BJ (cell line): ENCODE measurements at regions not wholly inside any gene's neighbourhood (a gene's known extent, or its start where the extent isn't known, plus 50 kb on each side); places are given as distances from the start of the nearest gene placed in this dataset.
"Not testable (repeated sequence)": the region's sequence is repeated elsewhere in the genome, so short reads cannot be mapped to it uniquely, and the experiment has no call there.

Source experiments
- CTCF ChIA-PET: fragments of 350-600 bp; formaldehyde crosslinking; extraction: SDS; loops from one replicate; lab custom pipeline; 2021; ENCODE audit warnings: antibody characterized with exemption, inconsistent platforms; lab: Yijun Ruan, JAX
- POLR2A ChIA-PET: fragments of 300-600 bp; sonication (Branson Sonifier 250); formaldehyde crosslinking; extraction: SDS; loops from one replicate; lab custom pipeline; 2021; ENCODE audit warnings: antibody characterized with exemption; lab: Charles Lee
- DNase-seq: peaks from one replicate; pipeline ENCODE4 v3.0.0-alpha.2; 2011; ENCODE audit warnings: low read depth
- H3K27me3 ChIP-seq: 2 replicates; pipeline ENCODE4 v1.6.0; 2011; ENCODE audit warnings: low read length; ENCODE audit not compliant: control insufficient read depth, insufficient read depth
- H3K36me3 ChIP-seq: 2 replicates; pipeline ENCODE4 v1.5.1; 2011; ENCODE audit warnings: low read length; ENCODE audit not compliant: control insufficient read depth, insufficient read depth
- H3K4me3 ChIP-seq: 2 replicates; pipeline ENCODE4 v1.5.1; 2011; ENCODE audit warnings: low read depth, mild to moderate bottlenecking, control low read depth, low read length
- CTCF ChIP-seq: IDR thresholded peaks from 2 replicates; pipeline ENCODE4 v1.5.1; 2011; ENCODE audit warnings: low read depth, mild to moderate bottlenecking, control low read depth, inconsistent platforms, low read length, moderate library complexity; ENCODE audit not compliant: insufficient read depth

DNA sequence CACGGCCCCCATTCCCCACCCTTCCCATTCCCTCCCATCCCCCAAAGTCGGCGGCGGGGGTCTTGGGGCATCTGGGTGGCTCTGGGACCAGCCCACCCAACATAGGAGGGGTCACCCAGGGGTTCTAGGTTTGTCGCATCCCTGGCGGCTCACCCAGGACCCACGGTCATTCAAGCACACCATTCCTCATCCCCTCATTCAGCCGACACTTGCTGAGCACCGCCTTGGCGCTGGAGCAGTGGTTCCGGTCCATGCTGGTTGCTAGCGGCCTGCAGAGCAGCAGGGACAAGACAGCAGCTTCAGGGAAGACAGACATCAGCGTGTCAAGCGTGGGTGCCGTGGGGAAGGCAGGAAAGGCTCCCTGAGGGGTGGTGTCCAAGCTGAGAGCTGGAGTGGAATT, 50.5 kb upstream of the OTOS start:
- no peak for DNase-seq
- TF ChIP-seq CTCF, result no peak
- Histone ChIP-seq H3K4me3 (no peak overlapping the region), H3K27me3 (peaks cover 12% of the 10 kb centered on the region), H3K36me3 (no peaks in the 10 kb centered on the region)
- ChIA-PET POLR2A (no interaction called here), CTCF (no interaction called here)

DNA sequence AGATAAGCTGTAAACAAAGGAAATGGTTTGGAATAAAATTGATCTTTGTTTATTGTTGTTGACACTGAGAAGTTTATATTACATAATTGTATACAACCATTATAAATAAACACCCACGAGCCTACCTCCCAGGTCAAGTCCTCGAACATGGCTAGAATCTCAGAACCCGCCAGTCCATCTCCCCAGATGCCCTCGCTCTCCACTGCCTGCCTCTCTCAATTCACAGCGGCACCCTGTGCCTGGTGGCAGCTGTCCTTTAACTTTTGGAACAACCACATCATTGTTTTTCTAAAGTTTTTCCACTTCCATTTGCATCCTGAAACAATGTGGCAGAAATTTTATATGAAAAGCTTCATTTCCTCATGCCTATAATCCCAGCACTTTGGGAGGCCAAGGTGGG, 52.2 kb upstream of the OTOS start:
- H3K4me3 ChIP-seq, result no peak overlapping the region

GRCh38 chr2:240194341-240194762, 53.9 kb upstream of the OTOS start:
- H3K36me3 ChIP-seq, CTCF ChIA-PET, H3K4me3 ChIP-seq, DNase-seq, H3K27me3 ChIP-seq: not testable (repeated sequence)
- 0 out of 2 replicates have a peak, but pooled peaks have one; percentile 9 for TF ChIP-seq CTCF
- POLR2A ChIA-PET, result interaction anchor here (0.9 kb wide), 1 partner anchor 20 kb away, joined by 3 read pairs; no protein-coding TSS in a partner anchor

More for the DNA sequence above, 52.2 kb upstream of the OTOS start:
- DNase-seq, result no peak
- ChIA-PET CTCF (interaction anchor here (0.9 kb wide), 1 partner anchor 40 kb away, joined by 3 read pairs; no protein-coding TSS in a partner anchor), POLR2A (no interaction called here)
- H3K36me3 ChIP-seq, result no peaks in the 10 kb centered on the region
- H3K27me3 ChIP-seq, result peaks cover 9% of the 10 kb centered on the region
- no peak for TF ChIP-seq CTCF

DNA sequence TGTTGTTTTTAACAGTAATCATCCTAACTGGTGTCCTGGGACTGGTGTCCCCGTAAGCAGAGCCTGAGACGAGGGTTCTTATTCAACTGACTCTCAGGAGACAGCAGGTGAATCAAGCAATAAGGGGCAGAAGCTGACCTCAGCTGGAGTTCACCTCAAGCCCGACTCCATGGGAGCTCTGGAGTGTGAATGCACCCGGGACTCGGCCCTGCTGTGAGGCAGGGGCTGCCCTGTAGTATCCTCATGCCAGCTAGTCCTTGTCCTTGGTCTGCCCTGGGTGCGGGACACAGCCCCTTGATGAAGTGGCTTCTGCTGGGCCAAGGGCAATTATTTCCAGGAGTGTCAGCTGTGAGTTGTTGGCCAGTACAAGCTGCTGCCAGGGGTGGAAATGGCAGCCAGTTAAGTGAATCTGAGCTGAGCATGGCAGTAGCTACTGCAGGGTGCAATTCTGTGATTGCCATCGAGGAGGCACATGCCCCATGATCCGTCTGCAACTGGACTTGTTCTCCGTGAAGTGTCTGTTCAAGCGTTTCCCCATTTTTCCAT, 54.9 kb upstream of the OTOS start:
- no peak overlapping the region for H3K4me3 ChIP-seq
- DNase-seq, result no peak
- H3K27me3 ChIP-seq, result peaks cover 9% of the 10 kb centered on the region
- ChIA-PET CTCF (no interaction called here), POLR2A (no interaction called here)
- no peaks in the 10 kb centered on the region for H3K36me3 ChIP-seq
- TF ChIP-seq CTCF, result no peak

GRCh38 chr2:240196716-240197461, 56.4 kb upstream of the OTOS start:
- DNase-seq, result no peak
- CTCF ChIA-PET, result no interaction called here
- no peaks in the 10 kb centered on the region for H3K36me3 ChIP-seq
- no peak overlapping the region for H3K4me3 ChIP-seq
- TF ChIP-seq CTCF, result no peak
- peaks cover 10% of the 10 kb centered on the region for H3K27me3 ChIP-seq
- POLR2A ChIA-PET, result no interaction called here
